ENCODE measurements at regions not wholly inside any gene's neighbourhood (a gene's known extent, or its start where the extent isn't known, plus 50 kb on each side); places are given as distances from the start of the nearest gene placed in this dataset.

- RAD21 ChIA-PET (ENCODE audit: unreplicated experiment), result no interaction called here
- intact Hi-C loops (cut with micrococcal nuclease; ENCODE audit: unreplicated experiment), result no loop called here
- Histone ChIP-seq H3K4me1 (ENCODE audit: control insufficient read depth, insufficient read depth, low read length) (no peaks in the 10 kb centered on the region), H2AFZ (ENCODE audit: control insufficient read depth, low read depth, low read length) (no peak overlapping the region), H3K27ac (ENCODE audit: control insufficient read depth, insufficient read depth) (no peak overlapping the region), H3K4me3 (no peak overlapping the region), H3K79me2 (ENCODE audit: control insufficient read depth, insufficient read depth, low read length) (no peaks in the 10 kb centered on the region), H3K9ac (ENCODE audit: control insufficient read depth, insufficient read depth, low read length) (no peak overlapping the region), H3K27me3 (replicated peaks in 1 of 2; ENCODE audit: control insufficient read depth in 2 of 2, insufficient read depth in 2 of 2, low read length in 1 of 2) (no peaks in the 10 kb centered on the region), H3K9me3 (replicated peaks; ENCODE audit: control insufficient read depth, insufficient read depth, low read length) (no peaks in the 10 kb centered on the region; the same call in 2 of the 3 replicates), H3K36me3 (ENCODE audit: control insufficient read depth in 2 of 2, insufficient read depth in 2 of 2, low read length in 1 of 2) (no peaks in the 10 kb centered on the region), H4K20me1 (ENCODE audit: control insufficient read depth, insufficient read depth) (no peaks in the 10 kb centered on the region), H3K4me2 (ENCODE audit: control insufficient read depth, insufficient read depth) (no peak overlapping the region)
- no peak for TF ChIP-seq CBX3 (IDR thresholded peaks at IDR 0.05; ENCODE audit: borderline replicate concordance, low read depth)
- TF ChIP-seq ETV6 (conservative IDR thresholded peaks at IDR 0.05 in 1 of 2, IDR thresholded peaks at IDR 0.05 in 1 of 2; ENCODE audit: borderline replicate concordance in 1 of 2, low read depth in 1 of 2), result no peak
- TF ChIP-seq IRF4 (IDR thresholded peaks at IDR 0.05; ENCODE audit: low read depth, low read length), result no peak
- no peak for TF ChIP-seq CEBPZ (IDR thresholded peaks at IDR 0.05; ENCODE audit: low read depth, low read length)
- TF ChIP-seq NR2C1 (IDR thresholded peaks at IDR 0.05), result no peak
- no peak for TF ChIP-seq TARDBP (IDR thresholded peaks at IDR 0.05; ENCODE audit: borderline replicate concordance)
- TF ChIP-seq CUX1 (IDR thresholded peaks at IDR 0.05; ENCODE audit: insufficient replicate concordance, low read depth, low read length), result no peak
- BruUV-seq (replicated peaks), result no TSS peak
- WGBS (ENCODE audit: insufficient coverage, insufficient replicate concordance, low lambda C conversion rate, missing lambda C conversion rate), result 0% methylated on average over 1 of the region's 1 CpG
- no peak for DNase-seq (ENCODE audit: low read depth, low spot score)
- ATAC-seq, result no peak
- in situ Hi-C loops (cut with MboI), result no loop called here
- POLR2A ChIA-PET, result no interaction called here
- no peak for FAIRE-seq
- CTCF ChIA-PET, result interaction anchor here (0.7 kb wide), 2 partner anchors 105 to 1696 kb away, joined by 3 to 4 read pairs; no protein-coding TSS in a partner anchor
- SMC1A ChIA-PET (ENCODE audit: uncharacterized antibody, unreplicated experiment), result interaction anchor here (0.9 to 2.5 kb wide), 2 partner anchors 10 to 23 kb away, joined by 4 to 7 read pairs; no protein-coding TSS in a partner anchor
Measured at GRCh38 chr2:195363496-195363895, 293.5 kb upstream of the SLC39A10 start.

Data from GM12878 (cell line).